Transverse colon (tissue), 4 donors: ENCODE measurements at regions not wholly inside any gene's neighbourhood (a gene's known extent, or its start where the extent isn't known, plus 50 kb on each side); places are given as distances from the start of the nearest gene placed in this dataset.
"Not testable (repeated sequence)": the region's sequence is repeated elsewhere in the genome, so short reads cannot be mapped to it uniquely, and the experiment has no call there.

Experiments used
- POLR2A ChIP-seq: fragments of 450-650 bp; IDR thresholded peaks from one replicate; pipeline ENCODE4 v1.6.1; 2016; ENCODE audit warnings: antibody characterized with exemption, mild to moderate bottlenecking, moderate library complexity
- POLR2AphosphoS5 ChIP-seq, 3 donors: sonication (generic); formaldehyde crosslinking; IDR thresholded peaks; one replicate each; pipeline ENCODE4 v1.6.1; 2016; ENCODE audit warnings: antibody characterized with exemption in 3 of 3
- TF ChIP-seq, protein P1 (sequence below), 5 experiments: fragments of 200-600 bp in 3 of 5; fragments of 450-650 bp in 2 of 5; sonication (generic) in 3 of 5; IDR thresholded peaks; 1 replicate in 2 of 5; 2 replicates in 3 of 5; pipeline ENCODE4 v1.5.1; 2016 to 2017; ENCODE audit warnings: antibody characterized with exemption in 5 of 5, inconsistent platforms in 3 of 5, mild to moderate bottlenecking in 2 of 5, moderate library complexity in 1 of 5

DNA sequence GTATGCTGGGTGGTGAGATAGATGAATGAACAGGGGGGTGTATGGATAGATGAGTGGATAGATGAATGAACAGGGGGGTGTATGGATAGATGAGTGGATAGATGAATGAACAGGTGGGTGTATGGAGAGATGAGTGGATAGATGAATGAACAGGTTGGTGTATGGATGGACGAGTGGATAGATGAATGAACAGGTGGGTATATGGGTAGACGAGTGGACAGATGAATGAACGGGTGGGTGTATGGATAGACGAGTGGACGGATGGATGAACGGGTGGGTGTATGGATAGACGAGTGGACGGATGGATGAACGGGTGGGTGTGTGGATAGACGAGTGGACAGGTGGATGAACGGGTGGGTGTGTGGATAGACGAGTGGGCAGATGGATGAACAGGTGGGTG is 110.3 kb upstream of the ZNF469 start:
- TF ChIP-seq, protein P1, sequence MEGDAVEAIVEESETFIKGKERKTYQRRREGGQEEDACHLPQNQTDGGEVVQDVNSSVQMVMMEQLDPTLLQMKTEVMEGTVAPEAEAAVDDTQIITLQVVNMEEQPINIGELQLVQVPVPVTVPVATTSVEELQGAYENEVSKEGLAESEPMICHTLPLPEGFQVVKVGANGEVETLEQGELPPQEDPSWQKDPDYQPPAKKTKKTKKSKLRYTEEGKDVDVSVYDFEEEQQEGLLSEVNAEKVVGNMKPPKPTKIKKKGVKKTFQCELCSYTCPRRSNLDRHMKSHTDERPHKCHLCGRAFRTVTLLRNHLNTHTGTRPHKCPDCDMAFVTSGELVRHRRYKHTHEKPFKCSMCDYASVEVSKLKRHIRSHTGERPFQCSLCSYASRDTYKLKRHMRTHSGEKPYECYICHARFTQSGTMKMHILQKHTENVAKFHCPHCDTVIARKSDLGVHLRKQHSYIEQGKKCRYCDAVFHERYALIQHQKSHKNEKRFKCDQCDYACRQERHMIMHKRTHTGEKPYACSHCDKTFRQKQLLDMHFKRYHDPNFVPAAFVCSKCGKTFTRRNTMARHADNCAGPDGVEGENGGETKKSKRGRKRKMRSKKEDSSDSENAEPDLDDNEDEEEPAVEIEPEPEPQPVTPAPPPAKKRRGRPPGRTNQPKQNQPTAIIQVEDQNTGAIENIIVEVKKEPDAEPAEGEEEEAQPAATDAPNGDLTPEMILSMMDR (IDR thresholded peaks at IDR 0.05), result not testable (repeated sequence)
- TF ChIP-seq POLR2AphosphoS5 (IDR thresholded peaks at IDR 0.05); POLR2A: not testable (repeated sequence)
